ENCODE measurements at regions not wholly inside any gene's neighbourhood (a gene's known extent, or its start where the extent isn't known, plus 50 kb on each side); places are given as distances from the start of the nearest gene placed in this dataset.

- H3K27ac ChIP-seq = no peak overlapping the region
- H3K4me3 ChIP-seq = no peak overlapping the region
- no peak for TF ChIP-seq CTCF (IDR thresholded peaks at IDR 0.05)
- no peaks in the 10 kb centered on the region for H3K9me3 ChIP-seq
- DNase-seq (ENCODE audit: low spot score) = no peak
- H3K27me3 ChIP-seq (replicated peaks; ENCODE audit: insufficient read depth) = no peaks in the 10 kb centered on the region
- H3K4me1 ChIP-seq (ENCODE audit: control insufficient read depth in 1 of 2, low read depth in 2 of 2) = peaks cover 0 to 11% of the 10 kb centered on the region in 2 donors
- no peaks in the 10 kb centered on the region for H3K36me3 ChIP-seq
- no peak for ATAC-seq (ENCODE audit: insufficient number of reproducible peaks, low FRiP score, low read depth)
Measured at GRCh38 chr4:186940476-186940875, 216.8 kb upstream of the FAT1 start.

- peaks cover 0 to 4% of the 10 kb centered on the region in 2 donors for H3K4me1 ChIP-seq (ENCODE audit: control insufficient read depth in 1 of 2, low read depth in 2 of 2)
- ATAC-seq (ENCODE audit: insufficient number of reproducible peaks, low FRiP score, low read depth) = no peak
- H3K4me3 ChIP-seq = no peak overlapping the region
- H3K27ac ChIP-seq = no peak overlapping the region
- H3K9me3 ChIP-seq = no peaks in the 10 kb centered on the region
- no peak for TF ChIP-seq CTCF (IDR thresholded peaks at IDR 0.05)
- no peaks in the 10 kb centered on the region for H3K36me3 ChIP-seq
- H3K27me3 ChIP-seq (replicated peaks; ENCODE audit: insufficient read depth) = no peaks in the 10 kb centered on the region
- no peak for DNase-seq (ENCODE audit: low spot score)
Measured at GRCh38 chr4:186942758-186943377, 219.2 kb upstream of the FAT1 start.

GRCh38 chr4:186943411-186943810, 219.8 kb upstream of the FAT1 start:
- no peaks in the 10 kb centered on the region for H3K36me3 ChIP-seq
- no peak overlapping the region for H3K27ac ChIP-seq
- H3K9me3 ChIP-seq = no peaks in the 10 kb centered on the region
- peaks cover 1 to 9% of the 10 kb centered on the region in 2 donors for H3K4me1 ChIP-seq (ENCODE audit: control insufficient read depth in 1 of 2, low read depth in 2 of 2)
- no peak for TF ChIP-seq CTCF (IDR thresholded peaks at IDR 0.05)
- H3K27me3 ChIP-seq (replicated peaks; ENCODE audit: insufficient read depth) = no peaks in the 10 kb centered on the region
- DNase-seq (ENCODE audit: low spot score) (no peak), ATAC-seq (ENCODE audit: insufficient number of reproducible peaks, low FRiP score, low read depth) (no peak)
- no peak overlapping the region for H3K4me3 ChIP-seq

GRCh38 chr4:186946136-186946535, 222.5 kb upstream of the FAT1 start:
- Histone ChIP-seq H3K9me3 (no peaks in the 10 kb centered on the region), H3K4me3 (no peak overlapping the region), H3K4me1 (ENCODE audit: control insufficient read depth in 1 of 2, low read depth in 2 of 2) (peaks cover 5 to 17% of the 10 kb centered on the region in 2 donors), H3K27ac (no peak overlapping the region), H3K27me3 (replicated peaks; ENCODE audit: insufficient read depth) (no peaks in the 10 kb centered on the region), H3K36me3 (no peaks in the 10 kb centered on the region)
- DNase-seq (ENCODE audit: low spot score) (no peak), ATAC-seq (ENCODE audit: insufficient number of reproducible peaks, low FRiP score, low read depth) (no peak)
- no peak for TF ChIP-seq CTCF (IDR thresholded peaks at IDR 0.05)

GRCh38 chr4:186946682-186947294, 223.1 kb upstream of the FAT1 start:
- TF ChIP-seq CTCF (IDR thresholded peaks at IDR 0.05) = no peak
- Histone ChIP-seq H3K4me1 (ENCODE audit: control insufficient read depth in 1 of 2, low read depth in 2 of 2) (peaks cover 5 to 17% of the 10 kb centered on the region in 2 donors), H3K27me3 (replicated peaks; ENCODE audit: insufficient read depth) (no peaks in the 10 kb centered on the region), H3K27ac (no peak overlapping the region), H3K36me3 (no peaks in the 10 kb centered on the region), H3K9me3 (no peaks in the 10 kb centered on the region), H3K4me3 (no peak overlapping the region)
- DNase-seq (ENCODE audit: low spot score) (no peak), ATAC-seq (ENCODE audit: insufficient number of reproducible peaks, low FRiP score, low read depth) (no peak)

Measured in thoracic aorta (tissue), 2 donors.